LNCAP (cell line): ENCODE measurements at regions not wholly inside any gene's neighbourhood (a gene's known extent, or its start where the extent isn't known, plus 50 kb on each side); places are given as distances from the start of the nearest gene placed in this dataset.

ENCODE experiments used
- TF ChIP-seq, protein P1 (sequence below): fragments of 450-650 bp; IDR thresholded peaks from 2 replicates; pipeline ENCODE4 v1.5.1; 2017; ENCODE audit warnings: mild to moderate bottlenecking

DNA sequence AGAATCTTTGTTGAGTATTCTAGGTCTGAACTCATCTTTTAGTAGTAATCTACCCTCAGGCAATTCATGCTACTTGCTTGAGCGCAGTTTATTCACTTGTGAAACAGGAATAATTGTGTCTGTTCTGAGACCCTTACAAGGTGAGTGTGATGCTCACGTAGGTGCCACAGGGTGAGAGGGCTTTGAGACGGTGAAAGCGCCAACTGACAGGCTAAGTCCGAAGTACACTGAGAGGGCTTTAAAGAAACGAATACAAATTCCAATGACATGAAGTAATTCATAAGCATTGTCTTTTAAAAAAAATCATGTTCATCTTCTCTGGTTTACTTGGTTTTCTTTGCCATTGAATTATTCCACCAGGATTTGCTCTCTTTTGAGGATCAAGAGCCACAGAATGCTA is 393.7 kb upstream of the RGMA start:
- TF ChIP-seq, protein P1, sequence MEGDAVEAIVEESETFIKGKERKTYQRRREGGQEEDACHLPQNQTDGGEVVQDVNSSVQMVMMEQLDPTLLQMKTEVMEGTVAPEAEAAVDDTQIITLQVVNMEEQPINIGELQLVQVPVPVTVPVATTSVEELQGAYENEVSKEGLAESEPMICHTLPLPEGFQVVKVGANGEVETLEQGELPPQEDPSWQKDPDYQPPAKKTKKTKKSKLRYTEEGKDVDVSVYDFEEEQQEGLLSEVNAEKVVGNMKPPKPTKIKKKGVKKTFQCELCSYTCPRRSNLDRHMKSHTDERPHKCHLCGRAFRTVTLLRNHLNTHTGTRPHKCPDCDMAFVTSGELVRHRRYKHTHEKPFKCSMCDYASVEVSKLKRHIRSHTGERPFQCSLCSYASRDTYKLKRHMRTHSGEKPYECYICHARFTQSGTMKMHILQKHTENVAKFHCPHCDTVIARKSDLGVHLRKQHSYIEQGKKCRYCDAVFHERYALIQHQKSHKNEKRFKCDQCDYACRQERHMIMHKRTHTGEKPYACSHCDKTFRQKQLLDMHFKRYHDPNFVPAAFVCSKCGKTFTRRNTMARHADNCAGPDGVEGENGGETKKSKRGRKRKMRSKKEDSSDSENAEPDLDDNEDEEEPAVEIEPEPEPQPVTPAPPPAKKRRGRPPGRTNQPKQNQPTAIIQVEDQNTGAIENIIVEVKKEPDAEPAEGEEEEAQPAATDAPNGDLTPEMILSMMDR = no peak

DNA sequence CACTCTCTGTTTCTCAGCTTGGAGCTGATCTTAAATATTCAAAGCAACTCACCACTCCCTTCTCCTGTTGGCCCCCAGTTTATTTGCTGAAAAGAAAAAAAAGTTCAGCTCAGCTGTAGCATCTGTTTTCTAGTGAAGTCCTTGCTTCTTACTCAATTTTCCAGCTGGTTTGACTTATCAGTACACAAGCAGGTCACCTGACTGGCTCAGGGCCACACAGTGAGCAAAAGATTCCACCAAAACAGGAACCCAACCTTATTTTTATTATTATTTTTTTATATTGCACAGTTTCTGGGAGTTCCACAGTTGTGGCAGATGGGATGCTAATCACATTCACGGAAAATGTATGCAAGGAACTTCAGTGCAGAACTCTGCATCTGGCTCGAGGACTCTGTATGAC is 390.7 kb upstream of the RGMA start:
- TF ChIP-seq, protein P1 = no peak

DNA sequence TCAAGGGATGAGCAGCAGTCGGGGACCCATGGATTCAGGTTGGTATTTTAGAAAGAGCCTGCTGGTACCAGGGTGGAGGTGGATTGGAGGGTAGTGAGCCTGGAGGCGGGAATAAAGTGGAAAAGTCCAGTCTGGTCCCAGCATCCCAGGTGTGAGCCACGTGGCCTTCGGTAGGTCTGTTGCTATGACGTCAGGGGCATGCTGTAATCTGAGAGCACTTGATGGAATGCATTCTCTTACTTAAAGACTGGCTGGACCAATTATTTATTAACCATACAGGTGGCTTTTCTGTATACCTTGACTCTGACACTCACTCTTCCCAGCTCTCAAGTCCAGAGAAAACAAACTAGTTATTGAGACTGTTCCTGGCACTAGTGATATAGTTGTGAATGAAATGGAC is 389.9 kb upstream of the RGMA start:
- TF ChIP-seq, protein P1 = no peak

DNA sequence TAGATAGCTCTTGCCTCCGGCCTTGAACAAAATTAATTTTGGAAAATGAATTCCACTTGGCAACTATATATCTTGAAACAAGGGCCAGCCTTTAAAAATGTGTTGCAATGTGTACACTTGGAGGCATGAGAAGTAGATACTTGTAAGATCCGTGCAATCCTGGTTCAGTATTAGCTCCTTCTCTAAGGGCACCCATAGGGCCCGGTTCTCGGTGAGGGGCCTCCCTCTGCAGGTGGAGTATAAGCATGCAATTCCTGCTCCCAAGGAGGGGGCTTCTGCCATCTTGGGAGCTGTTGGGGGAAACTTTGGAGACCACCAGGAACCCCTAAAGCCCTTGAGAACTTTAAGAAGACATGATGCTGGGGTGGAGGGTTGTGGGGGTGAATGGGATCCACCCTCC is 388.7 kb upstream of the RGMA start:
- TF ChIP-seq, protein P1 = no peak

DNA sequence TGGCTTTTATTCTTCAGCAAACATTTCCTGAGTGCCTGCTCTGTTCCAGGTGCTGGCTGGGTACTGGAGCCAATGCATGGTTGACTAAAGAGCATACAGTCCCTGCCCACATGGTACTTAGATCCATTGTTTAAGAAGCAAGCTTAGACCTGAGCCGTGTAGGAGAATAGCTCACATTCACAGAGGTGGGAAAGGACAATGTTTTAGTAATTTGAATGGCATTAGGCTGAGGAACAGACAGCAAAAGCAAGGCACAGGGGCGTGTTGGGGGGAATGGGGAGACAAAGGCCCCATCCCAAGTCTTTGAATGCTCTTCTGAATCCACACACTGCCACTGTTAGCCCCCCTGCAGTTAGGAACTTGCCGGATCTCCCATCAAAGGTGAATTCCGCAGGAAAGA is 388.2 kb upstream of the RGMA start:
- TF ChIP-seq, protein P1 = no peak

DNA sequence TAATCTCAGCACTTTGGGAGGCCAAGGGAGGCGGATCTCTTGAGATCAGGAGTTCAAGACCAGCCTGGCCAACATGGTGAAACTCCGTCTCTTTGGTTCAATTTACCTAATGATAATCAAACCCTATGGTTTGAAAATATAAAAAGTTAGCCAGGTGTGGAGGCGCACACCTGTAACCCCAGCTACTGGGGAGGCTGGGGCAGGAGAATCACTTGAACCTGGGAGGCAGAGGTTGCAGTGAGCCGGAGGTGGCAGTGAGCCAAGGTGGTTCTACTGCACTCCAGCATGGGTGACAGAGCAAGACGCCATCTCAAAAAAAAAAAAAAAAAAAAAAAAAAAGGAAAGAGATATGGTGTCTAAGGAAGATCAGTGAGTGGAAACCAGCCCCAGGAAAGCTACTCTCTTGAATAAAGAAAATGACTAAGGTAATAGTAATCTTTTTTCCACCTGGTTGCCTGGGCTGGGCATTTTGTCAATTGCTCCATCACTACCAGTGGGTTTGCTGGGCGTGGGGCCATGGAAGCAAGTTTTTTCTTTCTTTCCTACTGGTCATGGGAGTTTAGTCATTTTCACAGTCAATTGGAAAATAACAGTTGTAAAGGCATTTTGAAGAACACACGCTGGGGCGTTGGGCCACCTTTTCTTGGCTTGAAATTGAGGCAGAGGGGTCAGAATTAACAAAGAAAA is 387.6 kb upstream of the RGMA start:
- TF ChIP-seq, protein P1 = no peak

DNA sequence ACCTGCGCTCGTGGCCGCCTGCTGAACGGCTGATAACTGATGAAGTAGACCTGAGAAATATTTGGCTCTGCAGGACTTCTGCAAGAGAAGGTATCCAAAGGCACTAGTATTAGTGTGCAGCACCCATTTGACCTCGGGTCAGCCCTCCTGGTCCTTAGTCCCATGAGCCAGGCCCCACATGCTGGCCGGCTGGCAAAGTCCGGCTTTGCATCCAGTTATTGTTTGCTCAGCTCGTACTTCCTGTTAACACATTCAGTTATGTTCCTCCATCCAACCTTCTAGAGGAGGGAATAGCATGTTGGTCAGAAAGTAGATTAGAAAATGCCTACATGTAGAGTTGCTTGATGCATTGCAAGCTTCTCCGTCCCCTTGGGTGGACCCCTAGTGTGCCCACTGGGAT is 385.7 kb upstream of the RGMA start:
- TF ChIP-seq, protein P1 = no peak

DNA sequence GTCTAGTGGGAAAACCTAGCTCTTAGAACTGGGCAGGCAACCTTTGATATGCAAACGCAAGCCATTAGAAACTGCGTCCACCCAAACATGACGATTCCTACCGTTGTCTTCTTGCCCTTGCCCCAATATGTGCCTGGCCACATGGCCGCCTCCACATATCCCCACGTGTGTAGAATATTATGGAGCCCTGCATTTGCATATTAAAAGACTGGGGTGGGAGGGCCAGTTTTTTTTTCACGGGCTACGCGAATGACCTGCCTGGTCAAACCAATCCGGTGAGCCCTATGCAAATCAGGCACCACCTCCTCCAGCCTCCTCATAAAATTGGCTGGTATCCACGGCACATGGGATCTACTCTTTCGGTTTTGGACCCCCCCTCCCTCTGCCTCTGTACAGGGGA is 381.0 kb upstream of the RGMA start:
- TF ChIP-seq, protein P1 = no peak
